Ovary (tissue), 3 donors: ENCODE measurements at regions not wholly inside any gene's neighbourhood (a gene's known extent, or its start where the extent isn't known, plus 50 kb on each side); places are given as distances from the start of the nearest gene placed in this dataset.

Experiments used
- CTCF ChIP-seq, 3 donors: fragments of 450-650 bp in 2 of 3; fragments of 200-600 bp in 1 of 3; IDR thresholded peaks; one replicate each; pipeline versions ENCODE4 v1.5.1 to v1.8.0; 2016 to 2022; ENCODE audit warnings: antibody characterized with exemption in 3 of 3, mild to moderate bottlenecking in 1 of 3
- EP300 ChIP-seq: sonication (generic); formaldehyde crosslinking; IDR thresholded peaks from one replicate; pipeline ENCODE4 v1.6.1; 2017; ENCODE audit warnings: antibody characterized with exemption
- donor health status: DM: no; HTN: no; CAD: no.

GRCh38 chr12:19014240-19014639 is 115.3 kb upstream of the PLEKHA5 start:
- TF ChIP-seq CTCF (IDR thresholded peaks at IDR 0.05): no peak
- TF ChIP-seq EP300: no peak
